PFSK-1 (cell line): ENCODE measurements at regions not wholly inside any gene's neighbourhood (a gene's known extent, or its start where the extent isn't known, plus 50 kb on each side); places are given as distances from the start of the nearest gene placed in this dataset.

Experiments used
- FOXP2 ChIP-seq: optimal IDR thresholded peaks from 2 replicates; pipeline ENCODE3; 2011; ENCODE audit warnings: borderline replicate concordance, control low read depth, inconsistent platforms; ENCODE audit not compliant: insufficient read depth; ENCODE audit errors: extremely low read length, extremely low read depth
- POLR2AphosphoS5 ChIP-seq: IDR thresholded peaks from 2 replicates; pipeline ENCODE4 v1.6.1; 2012; ENCODE audit warnings: low read depth, mild to moderate bottlenecking, control low read depth, low read length, moderate library complexity
- SIN3A ChIP-seq: IDR thresholded peaks from 2 replicates; pipeline ENCODE4 v1.6.1; 2012; ENCODE audit warnings: mild to moderate bottlenecking, low read length, moderate library complexity, borderline replicate concordance; ENCODE audit not compliant: insufficient read depth
- TAF1 ChIP-seq: IDR thresholded peaks from 2 replicates; pipeline ENCODE4 v1.6.1; 2012; ENCODE audit warnings: low read length, control low read depth, borderline replicate concordance; ENCODE audit not compliant: insufficient read depth
- TF ChIP-seq, protein P1 (sequence below), 2 experiments: IDR thresholded peaks; 2 replicates each; pipeline versions ENCODE4 v1.6.1 to v1.8.0; 2011 to 2012; ENCODE audit warnings: low read depth in 2 of 2, low read length in 2 of 2, control low read depth in 1 of 2, inconsistent platforms in 1 of 2, mild to moderate bottlenecking in 1 of 2, moderate library complexity in 1 of 2; ENCODE audit not compliant: insufficient read depth in 1 of 2

DNA sequence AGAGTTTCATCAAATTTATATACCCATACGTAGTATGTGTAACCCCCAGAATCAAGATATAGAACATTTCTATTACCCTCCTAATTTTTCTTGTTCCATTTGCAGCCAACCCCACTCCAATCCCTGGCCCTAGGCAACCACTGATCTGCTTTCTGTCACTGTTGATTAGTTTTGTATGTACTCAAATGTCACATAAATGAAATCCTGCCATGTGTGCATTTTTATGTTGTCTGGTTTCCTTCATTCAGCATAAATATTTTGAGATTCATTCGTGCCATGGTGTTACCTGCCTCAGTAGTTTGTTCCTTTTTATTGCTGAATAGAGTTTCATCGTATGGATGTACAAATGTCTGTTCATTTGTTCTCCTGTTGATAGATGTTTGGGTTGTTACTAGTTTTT is 126.3 kb downstream of the MID1IP1 start:
- no peak for TF ChIP-seq TAF1
- TF ChIP-seq, protein P1, sequence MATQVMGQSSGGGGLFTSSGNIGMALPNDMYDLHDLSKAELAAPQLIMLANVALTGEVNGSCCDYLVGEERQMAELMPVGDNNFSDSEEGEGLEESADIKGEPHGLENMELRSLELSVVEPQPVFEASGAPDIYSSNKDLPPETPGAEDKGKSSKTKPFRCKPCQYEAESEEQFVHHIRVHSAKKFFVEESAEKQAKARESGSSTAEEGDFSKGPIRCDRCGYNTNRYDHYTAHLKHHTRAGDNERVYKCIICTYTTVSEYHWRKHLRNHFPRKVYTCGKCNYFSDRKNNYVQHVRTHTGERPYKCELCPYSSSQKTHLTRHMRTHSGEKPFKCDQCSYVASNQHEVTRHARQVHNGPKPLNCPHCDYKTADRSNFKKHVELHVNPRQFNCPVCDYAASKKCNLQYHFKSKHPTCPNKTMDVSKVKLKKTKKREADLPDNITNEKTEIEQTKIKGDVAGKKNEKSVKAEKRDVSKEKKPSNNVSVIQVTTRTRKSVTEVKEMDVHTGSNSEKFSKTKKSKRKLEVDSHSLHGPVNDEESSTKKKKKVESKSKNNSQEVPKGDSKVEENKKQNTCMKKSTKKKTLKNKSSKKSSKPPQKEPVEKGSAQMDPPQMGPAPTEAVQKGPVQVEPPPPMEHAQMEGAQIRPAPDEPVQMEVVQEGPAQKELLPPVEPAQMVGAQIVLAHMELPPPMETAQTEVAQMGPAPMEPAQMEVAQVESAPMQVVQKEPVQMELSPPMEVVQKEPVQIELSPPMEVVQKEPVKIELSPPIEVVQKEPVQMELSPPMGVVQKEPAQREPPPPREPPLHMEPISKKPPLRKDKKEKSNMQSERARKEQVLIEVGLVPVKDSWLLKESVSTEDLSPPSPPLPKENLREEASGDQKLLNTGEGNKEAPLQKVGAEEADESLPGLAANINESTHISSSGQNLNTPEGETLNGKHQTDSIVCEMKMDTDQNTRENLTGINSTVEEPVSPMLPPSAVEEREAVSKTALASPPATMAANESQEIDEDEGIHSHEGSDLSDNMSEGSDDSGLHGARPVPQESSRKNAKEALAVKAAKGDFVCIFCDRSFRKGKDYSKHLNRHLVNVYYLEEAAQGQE (IDR thresholded peaks at IDR 0.05; ENCODE audit: insufficient read depth in 1 of 2, low read depth in 2 of 2, low read length in 2 of 2), result no peak
- no peak for TF ChIP-seq POLR2AphosphoS5
- TF ChIP-seq SIN3A, result no peak
- no peak for TF ChIP-seq FOXP2

DNA sequence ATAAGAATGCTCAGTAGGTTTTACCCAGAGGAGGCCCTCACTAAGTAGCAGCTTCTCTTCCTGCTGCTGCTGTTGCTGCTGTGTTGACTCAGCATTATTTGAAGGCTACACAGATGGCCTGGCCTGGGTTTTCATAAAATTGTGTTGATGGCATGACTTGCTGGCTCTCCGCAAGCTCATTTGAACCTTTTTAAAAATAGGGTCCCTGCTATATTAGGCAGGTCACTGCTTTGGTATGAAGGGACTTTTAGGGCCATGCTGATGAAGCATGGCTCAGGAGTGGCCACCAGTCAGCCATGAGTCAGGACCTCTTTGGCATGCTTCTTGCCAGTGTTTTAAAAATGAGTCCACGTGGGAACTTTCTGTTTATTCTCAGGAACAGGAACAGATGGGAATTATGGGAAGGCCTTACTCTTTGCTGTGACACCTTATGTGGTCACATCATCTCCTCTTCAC is 128.7 kb downstream of the MID1IP1 start:
- TF ChIP-seq, protein P1 (IDR thresholded peaks at IDR 0.05; ENCODE audit: insufficient read depth in 1 of 2, low read depth in 2 of 2, low read length in 2 of 2), result no peak
- no peak for TF ChIP-seq TAF1
- TF ChIP-seq POLR2AphosphoS5, result no peak
- TF ChIP-seq SIN3A, result no peak
- TF ChIP-seq FOXP2, result no peak

DNA sequence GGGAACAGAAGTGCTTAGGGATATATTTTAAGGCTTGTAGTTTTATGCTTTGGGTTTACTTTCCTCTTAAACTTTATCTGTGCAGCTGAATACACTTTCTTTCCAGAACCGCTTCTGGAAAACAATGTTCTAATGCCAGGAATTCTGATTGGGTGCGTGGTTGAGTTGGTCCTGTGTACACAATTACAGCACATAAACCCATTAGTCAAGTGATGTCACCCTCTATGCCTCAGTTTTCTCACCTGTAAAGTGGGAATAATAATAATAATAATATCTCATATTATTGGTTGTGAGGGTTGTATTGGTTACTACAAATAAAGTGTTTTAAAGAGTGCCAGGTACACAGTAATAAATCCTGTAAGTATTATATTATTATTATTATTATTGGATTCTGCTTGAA is 129.2 kb downstream of the MID1IP1 start:
- TF ChIP-seq TAF1, result no peak
- TF ChIP-seq, protein P1 (IDR thresholded peaks at IDR 0.05; ENCODE audit: insufficient read depth in 1 of 2, low read depth in 2 of 2, low read length in 2 of 2), result no peak

DNA sequence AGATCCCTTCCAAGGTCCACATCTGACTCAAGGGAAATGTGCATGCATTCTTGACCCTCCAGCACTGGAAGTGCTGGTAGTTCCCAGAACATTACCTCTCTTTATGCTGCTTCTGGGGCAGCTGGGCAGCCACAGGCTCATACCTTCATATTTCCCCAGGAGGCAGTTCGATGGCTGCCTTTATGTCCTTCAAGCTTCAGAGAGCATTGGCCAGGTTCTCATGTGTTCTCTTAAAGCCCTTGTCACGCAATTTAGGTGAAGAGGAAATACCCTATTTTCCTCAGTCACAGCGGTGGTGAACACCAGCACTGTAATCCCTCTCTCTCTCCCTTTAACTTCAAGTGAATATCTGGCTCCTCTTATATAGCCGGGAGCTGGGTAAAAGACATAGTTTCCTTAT is 134.3 kb downstream of the MID1IP1 start:
- no peak for TF ChIP-seq SIN3A
- TF ChIP-seq, protein P1 (IDR thresholded peaks at IDR 0.05; ENCODE audit: insufficient read depth in 1 of 2, low read depth in 2 of 2, low read length in 2 of 2), result no peak
- no peak for TF ChIP-seq FOXP2
- TF ChIP-seq POLR2AphosphoS5, result no peak
- no peak for TF ChIP-seq TAF1

DNA sequence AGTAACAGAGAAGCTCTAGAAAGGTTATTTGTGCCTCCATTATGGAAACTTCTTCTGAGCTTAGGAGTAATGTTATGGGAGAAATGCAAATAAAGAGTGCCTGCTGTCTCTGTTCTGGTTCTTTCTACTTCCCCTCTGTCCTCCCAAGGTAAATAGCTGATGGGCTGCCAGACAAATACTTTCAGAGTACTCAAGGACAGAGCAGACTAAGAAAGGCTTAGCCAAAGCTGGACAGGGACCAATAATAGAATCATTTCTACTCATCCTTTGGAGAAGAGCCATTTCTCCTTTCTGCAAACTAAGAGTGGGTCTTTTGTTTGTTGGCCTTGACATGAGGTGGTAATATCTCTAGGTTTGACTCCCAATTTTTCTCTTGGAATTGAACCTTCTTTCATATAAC is 136.1 kb downstream of the MID1IP1 start:
- TF ChIP-seq, protein P1 (IDR thresholded peaks at IDR 0.05; ENCODE audit: insufficient read depth in 1 of 2, low read depth in 2 of 2, low read length in 2 of 2), result no peak
- TF ChIP-seq SIN3A (no peak), TAF1 (no peak), POLR2AphosphoS5 (no peak), FOXP2 (no peak)
